GM20431 (cell line): ENCODE measurements at regions not wholly inside any gene's neighbourhood (a gene's known extent, or its start where the extent isn't known, plus 50 kb on each side); places are given as distances from the start of the nearest gene placed in this dataset.

Source experiments
- in situ Hi-C: fragments of 300-500 bp; cut with MseI, MboI; formaldehyde crosslinking; loops from one replicate; pipeline ENCODE4 v1.15.0; 2020; ENCODE audit warnings: low sequenced_read_pairs; ENCODE audit not compliant: unreplicated experiment

DNA sequence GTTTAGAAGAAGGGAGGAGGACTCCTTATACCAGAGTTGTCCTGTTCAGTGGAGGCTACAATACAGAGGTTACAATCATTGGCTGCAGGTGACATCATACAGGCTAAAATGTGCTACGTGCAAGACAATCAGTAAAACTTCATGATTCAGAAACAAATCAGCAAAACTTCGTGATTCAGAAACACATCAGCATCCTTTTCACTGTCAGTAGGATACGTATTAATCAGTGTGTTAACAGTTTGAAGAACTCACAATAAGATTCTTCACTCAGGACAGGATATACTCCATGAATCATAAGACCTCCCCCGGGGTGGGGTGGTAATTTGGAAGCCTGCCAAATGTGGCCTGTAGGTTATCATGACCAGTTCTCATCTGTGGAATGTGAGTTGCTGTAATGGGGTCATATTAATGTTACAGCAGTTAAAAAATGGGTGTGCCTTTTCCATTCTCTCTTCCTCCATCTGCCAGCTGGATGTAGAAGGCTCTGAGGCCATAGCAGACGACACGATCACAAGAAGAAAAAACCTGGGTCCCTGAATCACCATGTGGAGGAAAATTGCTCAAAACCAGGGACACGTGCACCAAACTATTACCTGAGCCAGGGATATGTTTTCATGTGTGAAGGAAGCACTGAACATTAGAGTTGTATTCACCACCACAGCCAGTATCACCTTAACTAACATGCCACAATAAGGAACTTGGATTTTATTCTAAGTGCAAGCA lies 134.8 kb upstream of the CREB1 start:
- in situ Hi-C loops = no loop called here

DNA sequence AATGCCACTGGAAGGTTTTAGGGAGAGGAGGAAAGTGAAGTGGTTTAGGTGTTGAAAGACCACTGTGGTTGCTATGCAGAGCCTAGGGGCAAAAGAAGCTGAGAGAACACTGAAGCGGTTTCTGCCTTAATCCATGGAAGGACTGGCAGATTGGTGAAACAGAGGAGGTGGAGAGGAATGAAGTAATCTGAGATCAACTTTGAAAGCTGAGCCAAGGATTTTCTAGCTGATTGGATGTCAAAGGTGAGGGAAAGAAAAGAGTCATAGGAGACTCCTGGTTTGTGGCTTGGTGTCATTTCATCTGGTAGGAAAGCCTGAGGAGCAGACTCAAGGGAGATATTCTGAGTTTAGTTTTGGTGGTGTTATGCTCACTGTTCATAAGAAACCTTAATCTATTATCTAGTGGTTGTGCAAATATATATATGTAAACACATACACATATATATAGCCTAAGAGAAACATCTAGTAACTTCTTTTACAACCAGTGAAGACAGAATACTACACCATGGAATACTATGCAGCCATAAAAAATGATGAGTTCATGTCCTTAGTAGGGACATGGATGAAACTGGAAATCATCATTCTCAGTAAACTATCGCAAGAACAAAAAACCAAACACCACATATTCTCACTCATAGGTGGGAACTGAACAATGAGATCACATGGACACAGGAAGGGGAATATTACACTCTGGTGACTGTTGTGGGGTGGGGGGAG lies 134.1 kb upstream of the CREB1 start:
- in situ Hi-C loops = no loop called here

DNA sequence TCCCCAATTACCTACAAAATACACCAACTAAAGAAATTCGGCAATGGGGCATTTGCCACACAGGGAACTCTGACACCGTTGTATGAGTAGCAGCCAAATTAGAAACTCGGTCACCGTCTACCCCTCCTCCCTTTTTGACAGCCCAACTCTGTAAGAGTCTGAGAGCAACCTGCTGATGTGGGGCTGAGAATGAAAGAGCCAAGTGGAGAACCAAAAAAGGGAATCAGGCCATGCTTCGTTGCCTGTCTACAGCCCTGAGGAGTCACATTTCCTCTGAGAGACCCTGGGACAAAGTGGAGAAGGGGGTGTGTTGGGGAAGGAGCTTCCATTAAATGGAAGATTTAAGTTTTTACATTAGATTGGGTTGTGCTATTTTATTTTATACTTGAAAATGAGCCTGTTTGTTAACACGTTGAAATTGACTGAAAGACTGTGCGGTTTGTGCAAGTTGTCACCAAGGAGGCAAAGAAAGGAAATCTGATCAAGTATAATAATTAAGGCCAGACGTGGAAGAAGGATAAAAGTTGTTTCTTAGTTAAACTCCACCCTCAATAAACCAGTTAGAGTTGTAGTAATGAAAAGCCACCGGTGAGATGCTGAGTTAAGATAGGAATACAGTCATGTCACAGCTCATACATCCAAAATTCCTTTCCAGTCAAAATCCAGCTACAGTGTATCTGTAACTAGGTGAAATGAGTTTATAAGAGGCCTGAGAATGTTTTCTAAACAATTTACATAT lies 131.7 kb upstream of the CREB1 start:
- in situ Hi-C loops = no loop called here

DNA sequence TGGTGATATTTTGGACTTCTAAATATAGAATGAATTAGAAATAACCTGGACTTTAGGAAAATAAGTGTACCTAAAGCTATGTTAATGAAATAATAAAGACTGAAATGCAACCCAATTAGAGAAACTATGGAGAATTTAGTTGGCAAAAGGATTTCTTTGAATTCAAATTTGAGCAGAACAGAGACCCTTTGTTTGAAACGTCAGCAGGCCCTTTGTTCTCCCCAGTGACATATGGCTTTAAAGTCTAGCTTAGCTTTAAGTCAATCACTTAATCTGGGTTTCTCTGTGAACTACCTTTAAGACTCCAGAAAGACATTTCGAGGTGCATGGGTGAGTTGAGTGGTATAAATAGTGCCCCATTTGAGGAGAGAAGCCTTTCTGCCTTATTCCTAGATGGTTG lies 130.5 kb upstream of the CREB1 start:
- in situ Hi-C loops = no loop called here

DNA sequence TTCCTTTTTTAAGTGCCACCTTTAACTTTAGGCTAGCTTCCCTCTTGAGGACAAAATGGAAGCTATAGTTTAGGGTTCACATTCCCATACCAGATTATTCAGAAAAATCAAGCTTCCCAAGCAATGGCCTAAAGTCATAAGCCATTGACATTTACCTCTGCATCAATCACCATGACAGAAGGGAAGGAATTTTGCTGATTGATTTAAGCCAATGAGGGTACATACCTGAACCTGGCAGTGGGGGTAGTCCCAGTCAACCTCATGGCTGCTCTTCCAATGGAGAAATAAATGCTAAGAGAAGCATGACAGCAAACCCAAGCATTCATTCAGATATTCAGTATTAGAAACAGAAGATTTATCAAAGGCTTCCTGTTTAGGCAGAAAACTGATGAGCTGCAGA lies 128.4 kb upstream of the CREB1 start:
- in situ Hi-C loops = no loop called here

DNA sequence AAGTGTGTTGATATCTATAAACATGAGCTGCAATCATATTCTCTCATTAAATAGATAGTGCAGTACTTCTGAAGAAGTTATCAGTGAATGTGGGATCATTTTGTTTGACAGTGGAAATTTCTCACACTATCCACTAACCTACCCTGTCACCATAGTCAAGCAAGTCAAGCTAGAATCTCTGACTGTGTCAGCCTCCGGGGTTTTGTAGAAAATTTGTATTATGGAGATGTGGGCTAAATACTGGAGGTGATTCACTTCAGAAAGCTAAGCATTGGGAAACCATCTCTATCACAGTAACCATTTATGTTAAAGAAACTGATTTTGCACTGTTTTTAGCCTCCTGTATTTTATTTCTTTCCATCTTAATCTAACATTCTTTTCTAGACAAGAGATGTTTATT lies 126.6 kb upstream of the CREB1 start:
- in situ Hi-C loops = no loop called here

DNA sequence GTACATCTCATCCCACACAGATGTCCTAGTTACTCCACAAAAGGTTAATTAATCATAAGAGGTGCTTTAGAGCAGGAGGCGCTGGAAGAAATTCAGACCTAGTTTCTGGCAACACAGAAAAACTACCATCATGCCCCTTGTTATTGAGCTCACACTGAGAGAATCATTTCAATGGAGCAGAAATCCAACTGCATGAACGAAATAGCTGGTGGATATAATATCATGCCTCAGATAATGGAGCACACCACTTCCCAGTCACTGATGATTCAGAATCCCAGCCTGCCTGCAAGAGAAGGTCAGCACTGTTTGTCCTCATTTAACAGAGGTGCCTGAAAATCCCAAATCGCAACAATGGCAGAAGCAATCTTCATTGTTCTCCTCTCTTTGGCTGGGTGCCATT lies 125.8 kb upstream of the CREB1 start:
- in situ Hi-C loops = no loop called here

DNA sequence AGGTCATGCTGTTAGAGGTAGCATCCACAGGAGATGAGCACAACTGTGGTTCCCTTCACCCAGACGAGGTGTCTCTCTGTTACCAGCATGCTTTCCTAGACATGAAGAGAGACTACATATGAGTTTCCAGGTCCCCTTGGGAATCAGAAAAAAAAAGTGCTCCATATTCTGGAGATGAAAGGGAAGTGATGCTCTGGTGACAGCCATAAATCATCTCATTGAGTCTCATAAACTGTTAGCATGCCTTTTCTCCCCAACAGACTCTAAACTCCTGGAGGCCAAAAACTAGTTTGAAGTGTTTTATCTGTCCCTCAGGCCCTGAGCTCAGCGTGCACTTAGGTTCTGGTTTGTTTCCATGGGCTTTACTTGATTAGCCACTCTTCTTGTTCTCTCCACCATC lies 124.6 kb upstream of the CREB1 start:
- in situ Hi-C loops = no loop called here

DNA sequence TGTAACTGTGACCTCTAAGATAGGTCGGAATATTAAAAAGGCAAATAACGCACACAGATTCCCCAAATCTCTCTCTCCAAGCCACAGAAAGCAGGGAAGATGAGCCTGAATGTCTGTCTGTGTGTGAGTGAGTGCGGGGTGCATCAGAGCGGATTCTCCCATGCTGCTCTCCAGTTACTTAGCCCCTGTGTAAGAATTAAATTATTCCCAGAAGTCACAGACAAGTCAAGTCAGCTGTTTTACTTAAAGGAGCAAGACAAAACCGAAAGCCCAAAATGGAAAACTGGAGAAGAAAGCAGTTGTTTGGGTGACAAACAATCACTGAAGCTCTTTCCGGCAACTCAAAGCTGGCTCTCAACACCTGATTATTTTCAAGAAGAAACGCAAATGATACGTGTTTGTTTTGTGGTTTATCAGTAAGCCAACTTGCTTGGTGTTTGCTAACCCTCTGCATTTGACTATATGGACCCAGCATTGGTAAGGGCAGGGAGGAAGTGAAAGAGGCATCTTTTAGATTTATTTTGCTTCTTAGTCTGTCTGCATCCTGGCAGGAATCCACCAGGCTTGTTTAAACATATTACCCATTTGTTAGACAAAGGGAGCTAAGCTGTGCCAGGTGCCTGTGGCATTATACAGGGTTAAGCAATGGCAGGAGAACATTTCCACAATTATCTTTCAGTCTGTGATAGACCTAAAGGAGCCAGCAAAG lies 121.5 kb upstream of the CREB1 start:
- in situ Hi-C loops = no loop called here

DNA sequence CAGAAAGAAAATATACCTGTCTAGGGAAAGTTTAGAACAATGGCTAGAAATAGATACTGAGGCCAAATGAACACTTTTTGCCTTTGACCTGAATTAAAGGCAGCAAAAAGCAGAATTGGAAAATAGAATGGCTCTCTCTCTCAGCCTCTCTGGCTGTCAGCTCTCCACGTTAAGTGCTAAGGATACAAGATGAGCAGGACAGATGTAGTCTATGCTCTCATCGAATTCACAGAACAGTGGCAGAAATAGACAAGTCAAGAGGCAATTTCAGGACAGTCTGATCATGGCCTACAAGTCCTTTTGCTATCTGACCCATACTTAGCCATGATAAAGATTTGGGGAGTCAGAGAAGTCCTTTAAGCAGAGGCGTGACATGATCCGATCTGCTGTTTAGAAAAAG lies 120.2 kb upstream of the CREB1 start:
- in situ Hi-C loops = no loop called here

DNA sequence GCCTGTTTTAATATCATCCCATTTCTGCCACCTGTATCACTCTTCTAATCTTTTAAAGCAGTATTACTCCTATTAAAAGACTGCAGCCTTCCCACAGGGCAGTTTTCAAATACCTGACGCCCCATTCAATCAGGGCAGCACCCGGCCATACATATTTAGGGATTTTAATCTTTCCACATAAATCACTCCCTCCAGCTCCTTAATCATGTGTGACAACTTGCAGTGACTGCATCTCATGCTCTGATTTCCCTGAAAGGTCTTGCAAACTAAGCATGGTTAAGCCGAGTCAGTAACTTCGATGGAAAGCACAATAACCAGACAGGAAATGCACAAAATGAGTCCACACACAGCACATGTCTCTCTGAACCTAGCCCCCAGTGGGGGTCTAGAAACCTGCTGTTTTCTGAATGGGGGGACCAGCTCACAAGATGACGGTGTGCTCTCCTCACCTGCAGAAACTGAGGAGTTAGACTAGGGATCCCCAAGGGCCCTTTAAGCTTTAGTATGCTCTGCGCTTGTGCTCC lies 116.9 kb upstream of the CREB1 start:
- in situ Hi-C loops = no loop called here

DNA sequence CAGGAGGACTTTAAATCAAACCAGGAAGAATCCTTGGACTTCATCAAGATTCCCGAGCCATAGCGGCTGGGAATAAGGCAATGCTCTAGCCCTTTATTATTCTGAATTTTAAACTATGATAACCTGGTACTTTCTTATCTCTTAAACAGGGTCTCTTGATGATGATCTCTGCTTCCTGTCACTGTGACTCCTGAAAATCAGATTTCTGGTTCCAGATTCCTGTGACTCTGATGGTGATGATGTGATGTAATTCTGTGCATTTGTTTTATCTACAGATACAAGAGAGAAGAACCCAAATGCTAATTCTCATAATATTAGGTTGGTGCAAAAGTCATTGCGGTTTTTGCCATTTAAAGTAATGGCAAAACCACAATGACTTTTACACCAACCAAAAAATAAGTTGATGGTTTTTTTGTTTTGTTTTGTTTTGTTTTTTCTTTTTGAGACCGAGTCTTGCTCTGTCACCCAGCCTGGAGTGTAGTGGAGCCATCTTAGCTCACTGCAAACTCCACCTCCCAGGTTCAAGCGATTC lies 116.3 kb upstream of the CREB1 start:
- in situ Hi-C loops = no loop called here

DNA sequence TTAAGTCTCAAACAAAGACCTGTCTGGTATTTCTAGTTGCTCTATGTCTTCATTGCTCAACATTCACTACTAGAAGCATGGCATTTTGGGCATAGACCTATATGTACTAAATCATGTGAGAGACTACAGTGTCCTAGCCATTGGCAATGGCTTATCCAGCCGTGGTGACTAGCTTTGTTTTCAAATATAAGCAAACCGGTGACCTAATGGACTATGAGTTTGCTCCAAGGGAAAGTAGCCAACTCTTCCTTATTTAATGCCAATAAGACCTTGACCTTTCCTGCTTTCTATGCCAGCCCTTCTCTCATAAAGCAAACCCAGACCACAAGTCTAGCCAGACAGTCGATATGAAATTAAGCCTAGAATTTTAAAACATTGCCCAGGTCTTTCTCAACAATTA lies 113.7 kb upstream of the CREB1 start:
- in situ Hi-C loops = no loop called here

DNA sequence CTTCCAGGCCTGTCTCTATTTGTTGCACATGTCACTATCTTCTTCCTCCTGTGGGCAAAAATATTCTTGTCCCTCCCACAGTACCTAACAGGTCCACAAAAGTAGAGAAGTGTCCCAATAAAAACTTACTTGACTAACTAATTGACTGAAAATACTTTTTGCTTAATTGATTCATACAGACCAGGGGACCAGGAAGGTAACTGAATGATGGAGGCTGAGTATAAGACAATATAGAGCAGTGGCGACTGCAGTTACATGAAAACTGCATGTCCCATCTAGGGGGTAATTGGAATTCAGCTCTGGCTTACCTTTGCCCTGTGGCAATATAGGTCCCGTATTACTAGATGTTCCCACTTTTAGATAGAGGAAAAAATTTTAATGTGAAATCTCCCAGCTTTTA lies 112.9 kb upstream of the CREB1 start:
- in situ Hi-C loops = no loop called here

DNA sequence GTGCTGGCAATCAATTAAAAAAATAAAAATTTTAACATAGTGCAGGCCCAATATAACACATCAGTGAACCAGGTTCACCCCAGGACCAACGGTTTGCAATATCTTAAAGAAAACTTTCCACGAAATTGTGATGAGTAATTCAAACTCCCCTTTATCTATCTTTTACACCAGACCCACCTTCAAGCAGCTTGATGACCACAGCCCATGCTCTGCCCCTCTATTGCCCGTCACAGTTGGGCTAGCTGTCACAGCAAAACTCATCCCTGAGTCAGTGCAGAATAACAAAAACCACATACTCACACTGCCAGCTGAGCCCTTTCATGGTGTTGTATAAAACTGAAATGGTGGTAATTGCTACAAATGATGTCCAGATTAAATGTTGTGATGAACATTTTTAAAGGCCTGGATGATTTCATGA lies 112.5 kb upstream of the CREB1 start:
- in situ Hi-C loops = no loop called here

DNA sequence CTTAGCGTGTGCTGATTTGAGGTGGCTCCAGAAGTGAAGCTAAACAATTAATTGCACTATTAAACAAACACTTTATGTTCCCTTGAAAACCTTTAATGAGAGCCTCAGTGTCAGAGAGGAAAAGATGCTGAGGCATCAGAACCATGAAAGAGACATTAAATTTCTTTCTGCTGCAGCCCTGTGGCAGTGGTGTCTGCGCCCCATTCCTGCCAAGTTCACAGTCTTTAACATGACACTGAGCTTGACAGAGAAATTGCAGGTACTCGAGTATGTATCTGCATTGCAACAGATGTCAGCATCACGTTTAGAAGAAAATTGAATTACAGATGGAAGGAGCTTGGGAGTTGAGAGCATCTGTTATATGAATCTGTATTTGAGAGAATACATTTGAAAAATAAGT lies 111.3 kb upstream of the CREB1 start:
- in situ Hi-C loops = no loop called here

DNA sequence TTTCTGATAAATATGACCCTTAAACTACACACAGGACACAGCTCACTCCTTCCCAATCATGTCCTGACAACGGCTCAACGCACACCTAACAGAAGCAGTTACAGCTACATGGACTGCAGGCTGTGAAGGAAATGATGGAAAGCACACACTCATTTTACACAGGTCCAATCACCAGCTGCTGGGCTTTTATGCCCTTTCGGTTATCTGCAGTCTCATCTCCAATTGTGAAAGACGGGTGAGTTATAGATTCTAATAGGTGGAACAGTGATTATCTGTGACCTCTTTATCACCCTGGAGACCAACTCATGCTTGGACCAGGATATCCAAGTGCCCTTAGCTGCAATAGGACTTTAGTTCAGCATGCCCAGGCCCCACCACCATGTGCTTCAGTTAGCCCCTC lies 110.4 kb upstream of the CREB1 start:
- in situ Hi-C loops = no loop called here

DNA sequence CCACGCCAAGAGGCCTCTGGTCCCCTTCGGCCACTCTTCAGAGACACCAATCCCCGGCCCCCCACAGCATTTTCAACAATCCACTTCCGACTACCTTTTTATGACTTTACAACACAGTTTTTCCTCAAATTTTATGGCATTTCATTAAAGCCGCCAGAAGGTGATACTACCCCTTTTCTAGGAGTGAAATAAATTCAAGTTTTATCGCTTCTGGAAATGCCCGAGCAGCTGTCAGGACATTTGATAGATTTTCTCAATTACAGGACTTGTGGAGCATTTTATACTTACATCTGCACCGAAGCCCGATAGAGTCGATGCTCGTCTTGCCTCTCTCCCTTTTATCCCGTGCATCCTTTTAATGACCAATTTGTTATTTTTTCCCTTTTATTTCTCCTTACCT lies 108.1 kb upstream of the CREB1 start:
- in situ Hi-C loops = no loop called here

DNA sequence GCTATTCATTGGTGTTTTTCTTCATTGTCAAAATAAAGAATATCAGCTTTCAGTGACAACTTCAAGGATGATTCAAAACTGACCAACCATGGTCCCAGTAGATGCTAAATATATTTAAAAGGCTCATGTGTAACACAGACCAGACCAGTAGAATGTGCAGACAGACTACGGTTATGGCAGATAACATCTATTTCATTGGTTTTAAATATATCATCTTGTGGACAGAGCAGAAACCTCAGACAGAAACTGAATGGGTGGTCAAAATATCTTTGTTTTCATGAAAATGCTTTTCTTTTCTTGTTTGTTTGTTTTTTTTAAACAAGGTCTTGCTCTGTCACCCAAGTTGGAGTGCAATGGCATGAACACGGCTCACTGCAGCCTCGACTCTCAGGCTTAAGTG lies 107.4 kb upstream of the CREB1 start:
- in situ Hi-C loops = no loop called here

DNA sequence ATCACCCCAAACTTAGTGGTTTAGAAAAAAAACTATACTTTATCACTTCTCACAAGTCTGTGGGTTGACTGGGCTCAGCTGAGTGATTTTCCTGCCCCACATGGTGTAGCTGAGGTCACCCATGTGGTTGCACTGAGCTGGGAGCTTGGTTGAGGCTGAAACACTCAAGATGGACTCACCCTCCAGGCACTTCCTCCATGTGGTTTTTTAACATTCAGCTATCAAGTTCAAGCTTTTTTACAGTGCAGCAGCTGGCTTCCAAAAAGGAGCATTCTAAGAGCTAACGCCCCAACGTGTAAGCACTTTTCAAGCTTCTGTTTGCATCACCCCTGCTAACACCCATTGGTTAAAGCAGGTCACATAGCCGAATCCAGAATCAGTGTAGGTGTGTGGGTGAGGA lies 105.9 kb upstream of the CREB1 start:
- in situ Hi-C loops = no loop called here
